ENCODE measurements at regions not wholly inside any gene's neighbourhood (a gene's known extent, or its start where the extent isn't known, plus 50 kb on each side); places are given as distances from the start of the nearest gene placed in this dataset.
"Not testable (repeated sequence)": the region's sequence is repeated elsewhere in the genome, so short reads cannot be mapped to it uniquely, and the experiment has no call there.

DNA sequence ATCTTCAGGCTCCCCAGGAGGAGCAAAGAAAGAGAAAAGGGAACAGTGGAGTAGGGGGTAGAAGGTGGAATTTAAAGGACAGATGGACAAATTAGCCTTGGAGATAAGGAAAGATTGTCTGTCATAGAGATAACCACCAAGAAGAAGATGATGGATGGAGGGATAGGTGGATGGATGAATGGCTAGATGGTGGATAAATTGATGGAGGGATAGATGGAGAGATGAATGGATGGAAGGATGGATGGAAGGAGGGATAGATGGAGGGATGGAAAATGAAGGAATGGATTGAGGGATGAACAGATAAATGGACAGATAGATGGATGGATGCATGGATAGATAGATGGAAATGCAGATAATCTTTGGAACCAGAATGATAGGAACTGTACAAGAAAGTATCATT lies 102.8 kb downstream of the TNFAIP3 start:
- DNase-seq (ENCODE audit: low spot score): no peak

- DNase-seq (ENCODE audit: low spot score): no peak
These were observed 103.3 kb downstream of the TNFAIP3 start for GRCh38 chr6:137970368-137970767.

GRCh38 chr6:137973201-137973600 lies 106.1 kb downstream of the TNFAIP3 start:
- no peak for DNase-seq (ENCODE audit: low spot score)

- peak; percentile 66 for DNase-seq (ENCODE audit: low spot score)
These were observed 108.3 kb downstream of the TNFAIP3 start for GRCh38 chr6:137975188-137975940.

- DNase-seq (ENCODE audit: low spot score): no peak
These were observed 109.4 kb downstream of the TNFAIP3 start for GRCh38 chr6:137976430-137976829.

GRCh38 chr6:137977206-137977605 lies 110.1 kb downstream of the TNFAIP3 start:
- DNase-seq (ENCODE audit: low spot score): no peak

DNA sequence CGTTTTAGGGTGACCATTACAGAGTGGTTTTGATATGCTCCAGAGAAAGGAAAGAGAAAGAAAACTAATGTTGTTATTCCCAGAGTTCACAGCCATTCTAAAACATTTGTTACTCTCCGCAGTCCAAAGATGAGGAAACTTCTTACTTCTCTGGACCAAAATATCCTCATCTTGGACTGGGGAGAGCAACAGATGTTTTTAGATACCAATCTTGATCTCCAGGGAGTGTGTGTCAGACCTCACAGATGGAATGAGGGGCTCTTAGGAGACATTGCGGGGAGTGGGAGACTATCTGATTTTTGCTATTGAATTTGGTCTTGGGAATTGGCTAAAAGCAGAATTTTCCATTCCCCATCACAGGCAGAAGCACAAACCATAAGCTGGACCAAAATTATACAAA lies 110.8 kb downstream of the TNFAIP3 start:
- DNase-seq (ENCODE audit: low spot score): no peak

- peak; percentile 19 for DNase-seq (ENCODE audit: low spot score)
These were observed 111.3 kb downstream of the TNFAIP3 start for GRCh38 chr6:137978252-137978896.

- not testable (repeated sequence) for DNase-seq (ENCODE audit: low spot score)
These were observed 112.2 kb downstream of the TNFAIP3 start for GRCh38 chr6:137979263-137979662.

DNA sequence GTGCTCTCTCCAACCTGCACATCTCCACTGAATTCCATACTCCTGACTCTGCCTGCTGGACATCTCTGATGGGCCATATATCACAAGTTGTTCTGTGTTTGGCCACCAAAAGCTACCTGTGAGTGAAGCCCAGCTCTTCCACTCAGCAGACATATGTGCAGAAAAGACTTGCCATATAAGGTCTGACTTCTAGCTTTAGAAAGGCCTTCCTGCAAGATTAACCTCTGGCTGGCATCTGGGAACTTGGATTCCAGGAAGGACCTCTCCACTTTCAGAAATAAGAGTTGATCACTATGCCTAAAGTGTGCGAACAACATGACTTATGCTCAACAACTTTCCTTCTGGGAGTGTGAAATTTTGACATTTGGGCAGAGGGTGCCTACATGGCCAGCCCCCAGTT lies 113.7 kb downstream of the TNFAIP3 start:
- no peak for DNase-seq (ENCODE audit: low spot score)

DNA sequence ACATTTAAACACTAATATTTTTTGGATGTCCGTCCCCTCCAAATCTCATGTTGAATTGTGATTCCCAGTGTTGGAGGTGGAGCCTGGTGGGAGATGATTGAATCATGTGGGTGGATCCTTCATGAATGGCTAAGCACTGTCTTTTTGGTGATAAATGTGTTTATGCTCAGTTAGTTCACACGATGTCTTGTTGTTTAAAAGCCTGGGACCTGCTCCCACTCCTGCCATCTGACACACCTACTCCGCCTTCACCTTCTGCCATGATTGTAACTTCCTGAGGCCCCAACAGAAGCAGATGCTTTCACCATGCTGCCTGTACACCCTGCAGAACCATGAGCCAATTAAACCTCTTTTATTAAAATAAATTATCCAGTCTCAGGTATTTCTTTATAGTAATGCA lies 114.7 kb downstream of the TNFAIP3 start:
- no peak for DNase-seq (ENCODE audit: low spot score)

DNA sequence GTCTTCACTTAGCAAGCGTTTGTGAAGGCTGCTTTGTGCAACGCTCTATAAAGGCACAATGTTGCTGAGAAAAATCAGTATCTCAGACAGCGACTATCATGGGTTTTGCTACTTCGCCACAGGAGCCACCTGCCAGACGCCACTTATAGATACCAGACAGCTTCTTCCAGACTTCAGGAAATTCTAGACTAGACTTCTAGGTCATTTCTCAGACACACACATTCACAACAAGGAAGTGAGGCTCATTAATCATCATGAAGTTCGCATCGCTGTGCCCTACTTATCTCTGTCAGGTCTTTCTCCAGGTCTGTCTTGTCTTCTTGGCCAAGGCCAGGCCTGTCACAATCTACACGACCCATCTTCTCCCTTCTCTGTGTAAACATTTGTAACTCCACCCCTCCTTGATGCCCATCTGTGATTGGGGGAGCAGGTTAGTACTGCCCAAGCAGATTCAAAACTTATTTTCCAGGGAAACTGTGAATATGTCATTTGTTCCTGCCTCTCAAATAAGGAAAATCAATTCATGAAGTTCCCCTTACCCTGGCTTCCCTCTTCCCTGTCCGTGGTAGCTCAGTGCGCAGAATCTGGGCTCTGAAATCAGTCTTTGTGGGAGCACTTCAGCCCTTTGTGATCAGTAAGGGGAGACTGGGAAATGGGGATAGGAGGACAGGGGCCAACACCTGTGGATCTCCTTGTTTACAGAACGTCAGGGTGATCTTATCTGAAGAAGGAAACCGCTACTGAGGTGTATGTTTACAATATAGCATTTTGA lies 115.5 kb downstream of the TNFAIP3 start:
- DNase-seq (ENCODE audit: low spot score): peak; percentile 56

GRCh38 chr6:137983269-137983668 lies 116.2 kb downstream of the TNFAIP3 start:
- no peak for DNase-seq (ENCODE audit: low spot score)

DNA sequence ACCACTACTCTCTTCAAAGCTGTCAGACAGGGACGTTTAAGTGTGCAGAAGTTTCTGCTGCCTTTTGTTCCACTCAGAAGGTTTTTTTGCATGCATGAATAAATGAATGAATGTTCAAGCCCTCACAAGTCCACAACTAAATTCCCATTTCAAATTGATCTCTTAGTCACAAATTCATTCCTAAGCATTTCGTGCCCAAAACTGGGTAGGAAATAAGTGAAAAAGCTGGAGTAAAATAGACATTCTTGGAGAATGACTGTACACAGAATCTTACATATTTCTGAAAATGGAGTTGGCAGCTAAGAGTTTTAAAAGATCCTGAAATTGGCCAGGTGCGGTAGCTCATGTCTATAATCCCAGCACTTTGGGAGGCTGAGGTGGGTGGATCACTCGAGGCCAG lies 117.6 kb downstream of the PERP start:
- no peak for DNase-seq (ENCODE audit: low spot score)

DNA sequence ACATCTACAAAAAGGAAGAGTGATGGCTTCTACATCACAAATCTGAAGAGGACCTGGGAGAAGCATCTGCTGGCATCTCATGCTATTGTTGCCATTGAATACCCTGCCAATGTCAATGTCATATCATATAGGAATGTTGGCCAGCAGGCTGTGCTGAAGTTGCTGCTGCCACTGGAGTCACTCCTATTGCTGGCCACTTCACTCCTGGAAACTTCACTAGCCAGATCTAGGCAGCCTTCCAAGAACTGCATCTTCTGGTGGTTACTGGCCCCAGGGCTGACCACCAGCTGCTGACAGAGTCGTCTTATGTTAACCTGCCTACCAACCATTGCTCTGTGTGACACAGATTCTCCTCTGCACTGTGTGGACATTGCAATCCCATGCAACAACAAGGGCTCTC lies 111.8 kb downstream of the PERP start:
- DNase-seq (ENCODE audit: low spot score): no peak

GRCh38 chr6:137998461-137999019 lies 108.7 kb downstream of the PERP start:
- no peak for DNase-seq (ENCODE audit: low spot score)

DNA sequence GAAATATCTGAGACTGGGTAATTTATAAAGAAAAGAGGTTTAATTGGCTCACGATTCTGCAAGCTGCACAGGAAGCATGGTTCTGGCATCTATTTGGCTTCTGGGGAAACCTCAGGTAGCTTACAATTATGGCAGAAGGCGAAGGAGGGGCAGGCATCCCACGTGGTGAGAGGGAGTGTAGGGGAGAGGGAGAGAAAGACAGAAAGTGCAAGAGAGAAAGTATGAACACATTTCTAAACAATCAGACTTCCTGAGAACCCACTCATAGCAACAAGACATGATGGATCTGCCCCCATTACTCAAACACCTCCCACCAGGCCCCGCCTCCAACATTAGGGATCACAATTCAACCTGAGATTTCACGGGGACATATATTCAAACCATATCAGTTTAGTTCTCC lies 107.4 kb downstream of the PERP start:
- no peak for DNase-seq (ENCODE audit: low spot score)

- DNase-seq (ENCODE audit: low spot score): no peak
These were observed 106.3 kb downstream of the PERP start for GRCh38 chr6:138000941-138001340.

DNA sequence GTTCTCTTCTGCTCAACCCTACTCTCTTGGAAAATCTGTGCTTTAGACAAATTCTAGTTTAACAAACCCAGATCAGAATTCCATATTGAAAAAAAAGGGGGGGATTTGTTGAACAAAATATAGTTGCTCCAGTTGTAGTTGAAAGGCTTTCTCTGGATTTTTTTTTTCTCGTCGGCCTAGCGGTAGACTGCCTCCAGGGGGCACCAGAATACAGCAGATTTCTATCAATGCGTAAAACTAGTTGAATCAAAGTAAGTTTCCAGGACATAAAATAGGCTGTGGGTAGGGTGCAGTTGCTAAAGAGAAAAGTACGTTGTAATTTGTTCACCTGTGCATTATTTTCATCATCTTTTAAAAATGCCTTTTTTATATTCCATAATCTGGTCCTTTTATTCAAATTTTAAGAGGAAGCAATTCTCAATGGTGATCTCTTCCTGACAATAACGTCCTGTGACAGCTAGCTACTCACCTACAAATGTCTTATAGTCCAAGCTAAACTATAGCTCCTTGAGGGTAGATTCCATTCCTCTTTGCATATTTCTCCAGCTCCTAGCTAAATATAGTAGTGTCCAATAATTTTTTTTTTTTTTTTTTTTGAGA lies 105.4 kb downstream of the PERP start:
- peak; percentile 76 for DNase-seq (ENCODE audit: low spot score)

DNA sequence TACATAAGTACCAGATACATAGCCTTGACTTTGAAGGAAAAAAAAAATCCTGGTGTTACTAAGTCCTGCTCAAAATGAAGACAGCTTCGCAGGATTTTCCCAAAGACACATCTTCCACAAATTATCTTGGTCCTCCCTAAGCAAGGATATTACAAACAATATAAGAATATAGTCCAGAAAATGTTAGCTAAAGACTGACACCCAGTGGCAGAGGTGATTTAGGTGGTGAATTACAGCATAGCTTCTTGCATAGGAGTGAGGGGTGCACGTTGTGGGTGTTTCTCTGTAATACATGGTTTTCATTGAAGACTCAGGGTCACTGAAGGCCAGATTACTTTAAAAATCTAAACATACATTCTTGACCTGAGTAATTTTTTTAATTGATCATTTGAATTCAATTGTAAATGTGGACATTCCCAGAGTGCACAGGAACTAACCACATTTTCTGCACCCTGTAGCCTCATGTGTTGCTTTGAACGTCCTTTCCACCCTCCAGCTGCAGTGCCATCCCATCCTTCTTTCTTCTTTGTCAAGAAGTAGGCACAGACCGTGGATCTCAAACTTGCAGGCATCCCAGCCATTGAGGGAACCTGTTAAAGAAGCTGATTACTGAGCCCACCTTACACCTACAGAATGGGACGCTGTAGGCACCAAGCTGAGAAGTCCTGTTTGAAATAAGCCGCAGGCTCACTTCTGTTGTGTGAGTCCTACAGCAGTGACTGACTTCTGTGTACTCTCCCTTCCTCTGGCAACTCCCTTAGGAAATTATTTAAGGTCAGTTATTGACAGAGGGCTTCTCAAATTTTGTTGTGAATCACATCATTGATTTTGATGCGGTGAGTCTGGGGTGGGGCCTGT lies 102.6 kb downstream of the PERP start:
- peak; percentile 39 for DNase-seq (ENCODE audit: low spot score)

- DNase-seq (ENCODE audit: low spot score): no peak
These were observed 101.4 kb downstream of the PERP start for GRCh38 chr6:138005846-138006245.
